NT2/D1 (cell line): ENCODE measurements at regions not wholly inside any gene's neighbourhood (a gene's known extent, or its start where the extent isn't known, plus 50 kb on each side); places are given as distances from the start of the nearest gene placed in this dataset.

Experiments
- DNase-seq: peaks from one replicate; pipeline ENCODE4 v3.0.0-alpha.2; 2011; ENCODE audit warnings: low read depth, low spot score
- H3K27me3 ChIP-seq: 2 replicates; pipeline ENCODE4 v1.6.0; 2011; ENCODE audit warnings: mild to moderate bottlenecking; ENCODE audit not compliant: insufficient read length, insufficient read depth
- H3K36me3 ChIP-seq: 2 replicates; pipeline ENCODE4 v1.6.1; 2011; ENCODE audit warnings: mild to moderate bottlenecking, low read length, mixed read lengths; ENCODE audit not compliant: insufficient read depth, insufficient read length
- H3K4me1 ChIP-seq: 2 replicates; pipeline ENCODE4 v1.5.1; 2011; ENCODE audit not compliant: insufficient read depth, insufficient read length
- H3K4me3 ChIP-seq: 2 replicates; pipeline ENCODE4 v1.5.1; 2011; ENCODE audit warnings: low read depth; ENCODE audit not compliant: insufficient read length
- H3K9ac ChIP-seq: 2 replicates; pipeline ENCODE4 v1.6.0; 2011; ENCODE audit warnings: low read depth; ENCODE audit not compliant: insufficient read length
- H3K9me3 ChIP-seq: 2 replicates; pipeline ENCODE4 v1.5.1; 2011; ENCODE audit warnings: mild to moderate bottlenecking, low read length; ENCODE audit not compliant: insufficient read depth
- SUZ12 ChIP-seq: IDR thresholded peaks from 2 replicates; pipeline ENCODE4 v1.6.1; 2011; ENCODE audit not compliant: insufficient read length, insufficient read depth; ENCODE audit errors: extremely low read depth
- YY1 ChIP-seq: IDR thresholded peaks from 2 replicates; pipeline ENCODE4 v1.6.1; 2011; ENCODE audit not compliant: insufficient read length, insufficient read depth
- ZNF274 ChIP-seq: IDR thresholded peaks from 2 replicates; pipeline ENCODE4 v1.6.1; 2011; ENCODE audit warnings: mild to moderate bottlenecking, low read depth, low read length

DNA sequence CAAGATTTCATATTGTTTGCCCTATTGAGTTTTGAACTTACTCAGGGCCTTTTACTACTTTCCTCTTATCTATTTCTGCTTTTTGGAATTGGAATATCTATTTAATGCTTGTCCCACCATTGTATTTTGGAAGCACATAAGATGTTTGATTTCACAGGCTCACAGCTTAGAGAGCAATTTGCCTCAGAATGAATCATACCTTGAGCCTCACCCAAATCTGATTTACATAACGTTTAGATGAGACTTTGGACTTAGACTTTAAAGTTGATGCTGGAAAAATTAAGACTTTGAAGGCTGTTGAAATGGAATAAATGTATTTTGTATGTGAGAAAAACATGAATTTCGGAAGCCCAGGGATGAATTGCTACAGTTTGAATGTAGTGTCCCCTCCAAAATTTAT, 458.9 kb downstream of the CNTN6 start:
- TF ChIP-seq ZNF274: no peak
- TF ChIP-seq SUZ12: no peak
- TF ChIP-seq YY1: no peak
- no peak overlapping the region for H3K9ac ChIP-seq
- no peak overlapping the region for H3K4me3 ChIP-seq
- H3K27me3 ChIP-seq: no peaks in the 10 kb centered on the region
- DNase-seq: no peak
- H3K4me1 ChIP-seq: no peaks in the 10 kb centered on the region
- H3K36me3 ChIP-seq: no peaks in the 10 kb centered on the region
- H3K9me3 ChIP-seq: no peaks in the 10 kb centered on the region

DNA sequence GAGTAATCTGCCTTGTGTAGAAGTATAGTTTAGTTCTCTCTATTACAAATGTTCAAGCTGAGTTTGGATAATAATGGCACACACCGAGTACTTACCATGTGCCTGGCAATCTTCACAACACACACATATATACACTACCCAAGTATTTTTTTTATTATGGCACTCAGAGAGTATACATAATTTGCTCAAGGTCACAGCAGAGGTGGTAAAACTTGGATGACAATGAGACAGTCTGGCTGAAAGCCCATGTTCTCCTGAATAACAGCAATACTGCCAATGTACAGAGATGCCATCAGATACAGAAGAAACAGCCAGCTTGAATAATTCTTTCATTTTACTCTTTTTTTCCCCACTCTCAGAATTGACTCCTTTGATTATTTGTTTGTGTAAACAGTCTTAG, 460.0 kb downstream of the CNTN6 start:
- no peaks in the 10 kb centered on the region for H3K9me3 ChIP-seq

DNA sequence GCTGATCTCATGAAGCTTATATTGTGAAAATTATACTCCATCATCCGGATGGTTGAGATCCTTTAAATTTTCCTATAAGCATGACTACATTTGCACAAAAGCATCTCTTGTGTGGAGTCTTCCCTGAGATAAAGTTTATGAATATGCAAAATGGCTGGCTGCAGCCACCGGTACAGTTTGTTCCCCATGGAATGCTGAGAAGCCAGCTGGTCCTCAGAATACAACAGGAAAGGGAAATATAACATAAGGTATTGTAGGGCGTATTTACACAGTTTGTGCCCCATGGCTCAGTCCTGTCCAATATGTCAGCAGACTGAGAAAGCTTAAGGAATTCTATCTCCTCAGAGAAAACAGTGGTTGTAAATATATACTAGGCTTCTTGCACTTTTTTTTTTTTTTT, 468.6 kb downstream of the CNTN6 start:
- Histone ChIP-seq H3K27me3 (no peaks in the 10 kb centered on the region), H3K9me3 (no peaks in the 10 kb centered on the region)
- TF ChIP-seq ZNF274: no peak
- TF ChIP-seq SUZ12: no peak
- no peak for TF ChIP-seq YY1

More for the DNA sequence above, 460.0 kb downstream of the CNTN6 start:
- Histone ChIP-seq H3K36me3 (no peaks in the 10 kb centered on the region), H3K4me3 (no peak overlapping the region), H3K9ac (no peak overlapping the region), H3K4me1 (no peaks in the 10 kb centered on the region), H3K27me3 (no peaks in the 10 kb centered on the region)
- TF ChIP-seq YY1 (no peak), SUZ12 (no peak), ZNF274 (no peak)
- no peak for DNase-seq

DNA sequence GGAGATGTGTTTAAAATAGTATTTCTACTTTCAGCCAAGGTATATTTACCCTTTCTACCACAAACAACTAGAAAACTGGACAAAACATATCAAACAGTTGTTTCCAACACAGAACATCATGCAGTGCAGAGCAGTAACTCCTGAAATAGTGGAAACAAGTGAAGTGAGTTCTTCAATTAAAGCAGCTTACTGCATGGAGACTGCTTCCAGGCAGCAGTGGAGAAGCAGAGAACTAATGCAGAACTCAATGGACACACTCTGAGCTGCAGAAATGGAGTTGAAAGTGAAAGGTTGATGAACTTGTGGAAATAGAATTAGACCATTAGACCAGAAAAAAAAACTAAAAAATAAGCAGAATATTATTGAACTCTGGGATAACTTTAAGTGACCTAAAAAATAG, 478.9 kb downstream of the CNTN6 start:
- no peaks in the 10 kb centered on the region for H3K4me1 ChIP-seq
- no peaks in the 10 kb centered on the region for H3K36me3 ChIP-seq
- H3K9me3 ChIP-seq: no peaks in the 10 kb centered on the region
- no peak for DNase-seq
- H3K27me3 ChIP-seq: no peaks in the 10 kb centered on the region
- no peak overlapping the region for H3K9ac ChIP-seq
- H3K4me3 ChIP-seq: no peak overlapping the region
- TF ChIP-seq ZNF274 (no peak), SUZ12 (no peak), YY1 (no peak)

More for the DNA sequence above, 468.6 kb downstream of the CNTN6 start:
- H3K9ac ChIP-seq: no peak overlapping the region
- no peak overlapping the region for H3K4me3 ChIP-seq
- H3K36me3 ChIP-seq: no peaks in the 10 kb centered on the region
- no peak for DNase-seq
- no peaks in the 10 kb centered on the region for H3K4me1 ChIP-seq

DNA sequence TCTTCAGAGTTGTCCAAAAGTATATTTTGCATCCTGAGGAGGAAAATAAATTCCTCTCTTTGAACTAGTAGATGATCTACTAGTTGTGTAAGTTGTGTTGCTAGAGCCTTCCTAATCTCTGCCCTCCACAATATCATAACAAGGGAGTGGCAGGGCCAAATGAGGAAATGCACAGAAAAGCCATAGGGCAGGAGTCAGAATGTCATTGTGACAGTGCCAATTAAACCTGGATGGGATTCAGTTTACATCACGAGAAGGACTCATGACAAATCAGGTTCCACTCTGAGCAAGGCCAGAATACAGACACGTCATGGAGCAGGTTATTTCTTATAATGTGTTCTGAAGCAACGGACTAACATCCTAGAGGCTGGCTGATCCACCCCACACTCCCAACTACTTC, 483.2 kb downstream of the CNTN6 start:
- H3K4me3 ChIP-seq: no peak overlapping the region
- H3K4me1 ChIP-seq: no peaks in the 10 kb centered on the region
- no peak for TF ChIP-seq SUZ12
- no peak for TF ChIP-seq ZNF274
- TF ChIP-seq YY1: no peak
- no peak overlapping the region for H3K9ac ChIP-seq
- H3K27me3 ChIP-seq: no peaks in the 10 kb centered on the region
- H3K36me3 ChIP-seq: no peaks in the 10 kb centered on the region
- no peak for DNase-seq
- H3K9me3 ChIP-seq: no peaks in the 10 kb centered on the region

DNA sequence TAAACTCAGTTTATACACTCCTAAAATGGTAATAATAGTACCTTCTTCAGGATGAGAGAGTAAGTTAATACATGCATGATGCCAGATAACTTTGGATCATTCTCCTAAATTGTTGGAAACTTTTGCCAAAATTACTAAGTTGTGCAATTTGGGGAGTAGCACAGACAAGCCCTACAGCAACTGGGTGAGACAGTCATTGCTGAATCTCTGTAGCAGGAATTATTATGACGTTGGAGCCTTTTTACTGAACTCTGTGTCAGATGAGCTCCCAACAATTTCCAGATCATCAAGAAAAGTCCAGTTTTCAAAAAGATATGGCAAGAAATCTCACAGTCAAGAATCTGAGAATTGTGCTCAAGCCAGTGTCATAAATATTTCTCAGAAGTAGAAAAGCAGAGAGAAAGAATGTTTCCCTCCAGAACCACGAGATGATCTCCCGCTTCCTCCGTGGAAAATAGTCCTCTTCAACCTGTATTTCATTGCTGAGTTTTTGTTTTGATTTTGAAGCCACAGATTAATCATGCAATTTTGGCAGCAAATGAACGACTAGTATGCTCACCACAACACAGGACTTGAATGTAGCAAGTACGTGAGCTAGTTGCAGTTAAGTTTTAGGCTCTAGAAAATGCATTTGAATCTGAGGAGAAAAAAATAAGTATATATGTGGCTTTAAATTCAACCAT, 485.4 kb downstream of the CNTN6 start:
- H3K9ac ChIP-seq: no peak overlapping the region
- no peaks in the 10 kb centered on the region for H3K36me3 ChIP-seq
- no peak for DNase-seq
- no peak overlapping the region for H3K4me3 ChIP-seq
- H3K4me1 ChIP-seq: no peaks in the 10 kb centered on the region
- TF ChIP-seq ZNF274 (no peak), YY1 (no peak), SUZ12 (no peak)
- no peaks in the 10 kb centered on the region for H3K9me3 ChIP-seq
- H3K27me3 ChIP-seq: no peaks in the 10 kb centered on the region

DNA sequence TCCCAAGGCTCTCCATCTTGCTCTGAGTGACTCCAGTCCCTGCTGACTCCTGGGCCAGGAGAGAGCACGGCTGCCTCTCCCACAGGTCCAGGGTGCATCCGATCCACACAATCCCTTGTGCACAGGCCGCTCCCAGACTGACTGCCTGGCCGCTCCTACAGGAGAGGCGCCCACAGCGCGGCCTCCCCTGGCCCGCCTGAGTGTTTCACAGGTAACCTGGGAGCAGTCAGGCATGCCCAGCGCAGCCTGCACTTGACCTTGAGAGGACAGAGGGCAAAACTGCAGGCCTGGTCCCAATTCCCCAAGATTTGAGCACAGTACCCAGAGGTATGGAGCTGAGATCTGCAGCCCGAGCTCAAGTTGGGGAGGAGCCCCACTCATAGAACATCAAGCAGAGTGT, 490.2 kb downstream of the CNTN6 start:
- no peak for TF ChIP-seq SUZ12
- no peak for TF ChIP-seq YY1
- no peak for TF ChIP-seq ZNF274
- Histone ChIP-seq H3K36me3 (no peaks in the 10 kb centered on the region), H3K27me3 (no peaks in the 10 kb centered on the region), H3K4me1 (no peaks in the 10 kb centered on the region), H3K4me3 (no peak overlapping the region), H3K9ac (no peak overlapping the region), H3K9me3 (no peaks in the 10 kb centered on the region)
- DNase-seq: no peak

DNA sequence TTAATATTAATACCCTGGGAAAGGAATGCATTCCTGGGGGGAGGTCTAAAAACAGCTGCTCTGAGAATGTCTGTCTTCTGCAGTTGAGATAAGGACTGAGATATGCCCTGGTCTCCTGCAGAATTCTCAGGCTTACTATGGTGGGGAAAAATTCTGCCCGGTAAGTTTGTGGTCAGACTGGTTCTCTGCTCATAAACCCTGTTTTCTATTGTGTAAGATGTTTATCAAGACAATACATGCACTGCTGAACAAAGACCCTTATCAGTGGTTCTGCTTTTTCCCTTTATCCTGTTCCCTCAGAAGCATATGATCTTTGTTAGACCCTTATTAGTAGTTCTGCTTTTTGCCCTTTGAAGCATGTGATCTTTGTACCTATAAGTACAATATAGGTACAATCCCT, 494.6 kb downstream of the CNTN6 start:
- TF ChIP-seq ZNF274: no peak
- TF ChIP-seq YY1: no peak
- TF ChIP-seq SUZ12: no peak
- no peaks in the 10 kb centered on the region for H3K27me3 ChIP-seq
- no peaks in the 10 kb centered on the region for H3K4me1 ChIP-seq
- no peaks in the 10 kb centered on the region for H3K36me3 ChIP-seq
- H3K9me3 ChIP-seq: no peaks in the 10 kb centered on the region
- H3K9ac ChIP-seq: no peak overlapping the region
- no peak overlapping the region for H3K4me3 ChIP-seq
- no peak for DNase-seq
